ENCODE measurements at regions not wholly inside any gene's neighbourhood (a gene's known extent, or its start where the extent isn't known, plus 50 kb on each side); places are given as distances from the start of the nearest gene placed in this dataset.

GRCh38 chr12:42660117-42660516 lies 70.6 kb upstream of the PRICKLE1 start:
- no peak for DNase-seq

DNA sequence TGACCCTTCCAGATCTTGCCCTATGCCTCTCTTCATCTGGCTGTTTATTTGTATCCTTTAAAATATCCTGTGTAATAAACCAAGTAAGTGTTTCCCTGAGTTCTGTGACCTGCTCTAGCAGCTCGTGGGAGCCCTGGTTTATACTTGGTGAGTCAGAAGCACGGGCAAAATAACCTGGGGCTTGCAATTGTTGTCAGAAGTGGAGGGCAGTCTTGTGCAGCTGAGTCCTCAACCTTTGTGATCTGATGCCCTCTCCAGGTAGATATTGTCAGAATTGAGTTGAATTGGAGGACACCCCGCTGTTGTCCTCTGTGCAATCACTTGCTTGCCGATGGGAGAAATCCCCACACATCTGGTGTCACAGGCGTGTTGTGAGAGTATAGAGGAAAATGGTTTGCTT lies 62.5 kb upstream of the PRICKLE1 start:
- no peak for DNase-seq

GRCh38 chr12:42648061-42648460 lies 58.5 kb upstream of the PRICKLE1 start:
- no peak for DNase-seq

GRCh38 chr12:42643881-42644579 lies 54.5 kb upstream of the PRICKLE1 start:
- no peak for DNase-seq

DNA sequence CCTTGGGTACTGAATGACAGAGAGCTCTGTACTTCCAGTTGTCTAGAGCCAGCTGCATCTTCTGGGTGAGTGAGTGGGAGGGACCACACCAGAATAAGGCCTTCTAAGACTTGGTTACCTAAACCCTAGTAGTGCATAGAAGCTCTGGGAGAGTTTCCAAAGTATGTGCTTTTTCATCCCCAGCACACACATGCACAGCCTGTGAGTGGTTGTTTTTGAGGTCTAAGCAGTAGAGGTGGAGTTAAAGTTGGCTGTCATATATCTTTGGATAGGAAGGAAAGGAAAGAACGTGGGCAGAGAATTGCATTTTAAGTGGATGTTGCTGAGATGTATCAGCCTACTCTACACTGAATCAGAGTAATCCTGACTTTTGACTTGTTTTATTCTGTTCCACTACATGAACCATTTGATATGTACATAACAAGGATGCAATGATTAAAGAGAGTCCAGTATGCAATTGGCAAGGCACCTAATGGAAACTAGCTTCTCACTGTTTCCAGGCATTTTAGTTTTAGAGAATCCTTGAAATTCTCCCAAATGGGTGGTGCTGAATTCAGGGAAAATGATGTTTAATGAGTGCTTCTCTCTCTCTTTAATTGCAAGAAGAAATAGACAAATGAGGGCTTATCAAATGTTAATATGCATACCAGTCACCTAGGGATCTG lies 51.8 kb upstream of the PRICKLE1 start:
- DNase-seq, result no peak

DNA sequence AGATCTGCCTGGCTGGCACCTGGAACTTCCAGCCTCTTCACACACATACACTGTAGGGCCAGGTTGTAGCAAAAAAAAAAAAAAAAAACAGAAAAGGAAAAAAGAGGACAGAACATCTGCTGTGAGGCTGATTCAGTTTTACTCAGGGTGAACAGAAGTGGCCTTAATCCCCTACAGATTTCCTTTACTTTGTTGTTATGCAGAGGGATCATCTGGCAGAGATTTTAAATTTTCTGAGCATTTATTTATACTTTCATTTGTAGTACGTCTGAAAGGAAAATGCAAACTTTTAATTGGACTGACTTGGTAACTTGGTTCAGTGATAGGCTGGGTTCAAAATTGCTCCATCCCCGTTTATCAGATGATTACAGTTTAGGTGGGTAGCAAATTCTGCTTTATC lies 50.8 kb upstream of the PRICKLE1 start:
- no peak for DNase-seq

- DNase-seq, result no peak
Observed at GRCh38 chr12:42639556-42639955, 50.0 kb upstream of the PRICKLE1 start.

Measured in SHP77 (cell line).